ENCODE measurements at regions not wholly inside any gene's neighbourhood (a gene's known extent, or its start where the extent isn't known, plus 50 kb on each side); places are given as distances from the start of the nearest gene placed in this dataset.
"Not testable (repeated sequence)": the region's sequence is repeated elsewhere in the genome, so short reads cannot be mapped to it uniquely, and the experiment has no call there.

GRCh38 chr14:53848854-53849253, 107.8 kb downstream of the BMP4 start:
- DNase-seq, result no peak
- Mint-ChIP-seq H3K4me3 (no peak overlapping the region), H3K36me3 (ENCODE audit: low read depth) (no peaks in the 10 kb centered on the region), H3K4me1 (no peaks in the 10 kb centered on the region), H3K9me3 (no peaks in the 10 kb centered on the region), H3K27ac (no peak overlapping the region), H3K27me3 (no peaks in the 10 kb centered on the region)
- intact Hi-C loops (cut with micrococcal nuclease), result no loop called here

GRCh38 chr14:53847881-53848280, 108.7 kb downstream of the BMP4 start:
- Mint-ChIP-seq H3K4me3 (no peak overlapping the region), H3K4me1 (no peaks in the 10 kb centered on the region), H3K27ac (no peak overlapping the region), H3K36me3 (ENCODE audit: low read depth) (no peaks in the 10 kb centered on the region), H3K9me3 (no peaks in the 10 kb centered on the region), H3K27me3 (no peaks in the 10 kb centered on the region)
- intact Hi-C loops (cut with micrococcal nuclease), result no loop called here
- DNase-seq, result no peak

GRCh38 chr14:53847057-53847456, 109.6 kb downstream of the BMP4 start:
- no peak overlapping the region for H3K4me3 Mint-ChIP-seq
- H3K27ac Mint-ChIP-seq, result no peak overlapping the region
- DNase-seq, result no peak
- no peaks in the 10 kb centered on the region for H3K4me1 Mint-ChIP-seq
- H3K36me3 Mint-ChIP-seq (ENCODE audit: low read depth), result no peaks in the 10 kb centered on the region
- H3K9me3 Mint-ChIP-seq, result no peaks in the 10 kb centered on the region
- H3K27me3 Mint-ChIP-seq, result no peaks in the 10 kb centered on the region
- intact Hi-C loops (cut with micrococcal nuclease), result no loop called here

GRCh38 chr14:53845813-53846693, 110.6 kb downstream of the BMP4 start:
- H3K27me3 Mint-ChIP-seq, result no peaks in the 10 kb centered on the region
- H3K36me3 Mint-ChIP-seq (ENCODE audit: low read depth), result no peaks in the 10 kb centered on the region
- H3K9me3 Mint-ChIP-seq, result no peaks in the 10 kb centered on the region
- no peaks in the 10 kb centered on the region for H3K4me1 Mint-ChIP-seq
- intact Hi-C loops (cut with micrococcal nuclease), result no loop called here
- H3K27ac Mint-ChIP-seq, result no peak overlapping the region
- no peak for DNase-seq
- no peak overlapping the region for H3K4me3 Mint-ChIP-seq

GRCh38 chr14:53842938-53843337, 113.7 kb downstream of the BMP4 start:
- Mint-ChIP-seq H3K4me3 (no peak overlapping the region), H3K9me3 (peaks cover 3% of the 10 kb centered on the region), H3K27ac (no peak overlapping the region), H3K27me3 (no peaks in the 10 kb centered on the region), H3K4me1 (no peaks in the 10 kb centered on the region), H3K36me3 (ENCODE audit: low read depth) (no peaks in the 10 kb centered on the region)
- intact Hi-C loops (cut with micrococcal nuclease), result no loop called here
- DNase-seq, result no peak

- Mint-ChIP-seq H3K4me3 (no peak overlapping the region), H3K9me3 (peaks cover 3% of the 10 kb centered on the region), H3K36me3 (ENCODE audit: low read depth) (no peaks in the 10 kb centered on the region), H3K27me3 (no peaks in the 10 kb centered on the region), H3K27ac (no peak overlapping the region), H3K4me1 (no peaks in the 10 kb centered on the region)
- no peak for DNase-seq
- intact Hi-C loops (cut with micrococcal nuclease), result no loop called here
Observed at GRCh38 chr14:53841109-53842099, 115.2 kb downstream of the BMP4 start.

GRCh38 chr14:53840444-53840843, 116.2 kb downstream of the BMP4 start:
- DNase-seq, result no peak
- no peaks in the 10 kb centered on the region for H3K4me1 Mint-ChIP-seq
- H3K36me3 Mint-ChIP-seq (ENCODE audit: low read depth), result no peaks in the 10 kb centered on the region
- intact Hi-C loops (cut with micrococcal nuclease), result no loop called here
- H3K27me3 Mint-ChIP-seq, result no peaks in the 10 kb centered on the region
- no peak overlapping the region for H3K4me3 Mint-ChIP-seq
- no peak overlapping the region for H3K27ac Mint-ChIP-seq
- H3K9me3 Mint-ChIP-seq, result peaks cover 3% of the 10 kb centered on the region

GRCh38 chr14:53838374-53838773, 118.3 kb downstream of the BMP4 start:
- DNase-seq, result no peak
- H3K4me1 Mint-ChIP-seq, result no peaks in the 10 kb centered on the region
- no peak overlapping the region for H3K27ac Mint-ChIP-seq
- intact Hi-C loops (cut with micrococcal nuclease), result no loop called here
- H3K9me3 Mint-ChIP-seq, result peaks cover 3% of the 10 kb centered on the region
- no peaks in the 10 kb centered on the region for H3K36me3 Mint-ChIP-seq (ENCODE audit: low read depth)
- H3K4me3 Mint-ChIP-seq, result no peak overlapping the region
- H3K27me3 Mint-ChIP-seq, result no peaks in the 10 kb centered on the region

- DNase-seq; H3K27me3 Mint-ChIP-seq; H3K27ac Mint-ChIP-seq; H3K9me3 Mint-ChIP-seq; H3K4me1 Mint-ChIP-seq; intact Hi-C loops (cut with micrococcal nuclease); H3K4me3 Mint-ChIP-seq; H3K36me3 Mint-ChIP-seq (ENCODE audit: low read depth): not testable (repeated sequence)
Observed at GRCh38 chr14:53837656-53838055, 119.0 kb downstream of the BMP4 start.

- no peak overlapping the region for H3K4me3 Mint-ChIP-seq
- no peaks in the 10 kb centered on the region for H3K36me3 Mint-ChIP-seq (ENCODE audit: low read depth)
- no peaks in the 10 kb centered on the region for H3K27me3 Mint-ChIP-seq
- H3K27ac Mint-ChIP-seq, result no peak overlapping the region
- H3K4me1 Mint-ChIP-seq, result no peaks in the 10 kb centered on the region
- intact Hi-C loops (cut with micrococcal nuclease), result no loop called here
- peaks cover 3% of the 10 kb centered on the region for H3K9me3 Mint-ChIP-seq
- no peak for DNase-seq
Observed at GRCh38 chr14:53836551-53836950, 120.1 kb downstream of the BMP4 start.

- intact Hi-C loops (cut with micrococcal nuclease), result no loop called here
- Mint-ChIP-seq H3K4me1 (no peaks in the 10 kb centered on the region), H3K27me3 (no peaks in the 10 kb centered on the region), H3K27ac (no peak overlapping the region), H3K4me3 (no peak overlapping the region), H3K36me3 (ENCODE audit: low read depth) (no peaks in the 10 kb centered on the region), H3K9me3 (no peaks in the 10 kb centered on the region)
- DNase-seq, result no peak
Observed at GRCh38 chr14:53828820-53829219, 127.8 kb downstream of the BMP4 start.

- Mint-ChIP-seq H3K36me3 (ENCODE audit: low read depth) (no peaks in the 10 kb centered on the region), H3K4me3 (no peak overlapping the region), H3K9me3 (no peaks in the 10 kb centered on the region), H3K4me1 (no peaks in the 10 kb centered on the region), H3K27ac (no peak overlapping the region), H3K27me3 (no peaks in the 10 kb centered on the region)
- no peak for DNase-seq
- intact Hi-C loops (cut with micrococcal nuclease), result no loop called here
Observed at GRCh38 chr14:53824061-53824460, 132.6 kb downstream of the BMP4 start.

GRCh38 chr14:53814392-53814791, 142.2 kb downstream of the BMP4 start:
- Mint-ChIP-seq H3K4me3 (no peak overlapping the region), H3K4me1 (no peaks in the 10 kb centered on the region), H3K36me3 (ENCODE audit: low read depth) (no peaks in the 10 kb centered on the region), H3K27ac (no peak overlapping the region), H3K9me3 (no peaks in the 10 kb centered on the region), H3K27me3 (no peaks in the 10 kb centered on the region)
- intact Hi-C loops (cut with micrococcal nuclease), result no loop called here
- no peak for DNase-seq

GRCh38 chr14:53810221-53810620, 146.4 kb downstream of the BMP4 start:
- no peak for DNase-seq
- H3K36me3 Mint-ChIP-seq (ENCODE audit: low read depth), result no peaks in the 10 kb centered on the region
- H3K4me1 Mint-ChIP-seq, result no peaks in the 10 kb centered on the region
- intact Hi-C loops (cut with micrococcal nuclease), result no loop called here
- no peaks in the 10 kb centered on the region for H3K27me3 Mint-ChIP-seq
- no peak overlapping the region for H3K27ac Mint-ChIP-seq
- no peak overlapping the region for H3K4me3 Mint-ChIP-seq
- no peaks in the 10 kb centered on the region for H3K9me3 Mint-ChIP-seq
